OCI-LY7 (cell line): ENCODE measurements at regions not wholly inside any gene's neighbourhood (a gene's known extent, or its start where the extent isn't known, plus 50 kb on each side); places are given as distances from the start of the nearest gene placed in this dataset.

ENCODE experiments used
- BruUV-seq: library from RNA; stranded (reverse); fragments of 400-500 nt; replicated peaks from 2 replicates; lab custom pipeline; 2021; lab: Mats Ljungman, UMichigan
- CTCF ChIA-PET: fragments of 300-600 bp; sonication (Branson Sonifier 250); formaldehyde crosslinking; loops from one replicate; lab custom pipeline; 2022; ENCODE audit warnings: antibody characterized with exemption; ENCODE audit not compliant: unreplicated experiment; lab: Charles Lee
- POLR2A ChIA-PET: fragments of 300-600 bp; sonication (Branson Sonifier 250); formaldehyde crosslinking; loops from one replicate; lab custom pipeline; 2022; ENCODE audit warnings: antibody characterized with exemption; lab: Charles Lee
- DNase-seq: peaks from one replicate; pipeline ENCODE4 v3.0.0-alpha.2; 2015; ENCODE audit warnings: low spot score
- H2AFZ ChIP-seq: fragments of 200-600 bp; sonication (generic), shearing (Covaris generic); 2 replicates; pipeline ENCODE4 v1.6.1; 2014; ENCODE audit warnings: mild to moderate bottlenecking, antibody characterized with exemption, low read length, moderate library complexity
- H3K27ac ChIP-seq: fragments of 200-600 bp; sonication (generic); 2 replicates; pipeline ENCODE4 v1.5.1; 2014; ENCODE audit warnings: mixed run types, low read depth, mild to moderate bottlenecking, moderate library complexity, low read length, inconsistent platforms; ENCODE audit not compliant: poor library complexity, severe bottlenecking
- H3K36me3 ChIP-seq: fragments of 200-600 bp; sonication (generic); 2 replicates; pipeline ENCODE4 v1.6.1; 2014; ENCODE audit warnings: mild to moderate bottlenecking, antibody characterized with exemption, low read length, moderate library complexity, mixed read lengths; ENCODE audit not compliant: insufficient read depth
- H3K4me1 ChIP-seq: fragments of 200-600 bp; sonication (generic); 2 replicates; pipeline ENCODE4 v1.5.1; 2014; ENCODE audit warnings: mild to moderate bottlenecking, low read length; ENCODE audit not compliant: insufficient read depth, poor library complexity, severe bottlenecking
- H3K4me2 ChIP-seq: fragments of 200-600 bp; sonication (generic); 2 replicates; pipeline ENCODE4 v1.6.1; 2014; ENCODE audit warnings: mild to moderate bottlenecking, low read length
- H3K4me3 ChIP-seq: fragments of 200-600 bp; sonication (generic); 2 replicates; pipeline ENCODE4 v1.5.1; 2014; ENCODE audit warnings: mild to moderate bottlenecking, low read depth, low read length; ENCODE audit not compliant: poor library complexity, severe bottlenecking
- H3K79me2 ChIP-seq: fragments of 200-600 bp; sonication (generic); 2 replicates; pipeline ENCODE4 v1.6.1; 2016; ENCODE audit warnings: low read depth, mild to moderate bottlenecking, low read length, moderate library complexity, mixed read lengths; ENCODE audit not compliant: insufficient read depth
- H3K9me2 ChIP-seq: fragments of 200-600 bp; sonication (generic); 2 replicates; pipeline ENCODE4 v1.6.1; 2016; ENCODE audit warnings: mild to moderate bottlenecking, low read length, mixed read lengths; ENCODE audit not compliant: insufficient read depth
- H3K9me3 ChIP-seq: fragments of 200-600 bp; sonication (generic); 2 replicates; pipeline ENCODE4 v1.6.1; 2014; ENCODE audit warnings: mild to moderate bottlenecking, mixed run types, low read length, mixed read lengths
- H4K20me1 ChIP-seq: fragments of 200-600 bp; sonication (generic); 2 replicates; pipeline ENCODE4 v1.6.1; 2014; ENCODE audit warnings: mild to moderate bottlenecking, antibody characterized with exemption, low read length, moderate library complexity, mixed read lengths; ENCODE audit not compliant: insufficient read depth
- EZH2phosphoT487 ChIP-seq: fragments of 200-600 bp; sonication (generic); IDR thresholded peaks from 2 replicates; pipeline ENCODE4 v1.6.1; 2018; ENCODE audit warnings: low read depth, borderline replicate concordance, mild to moderate bottlenecking, mixed run types, antibody characterized with exemption, low read length, moderate library complexity, mixed read lengths
- intact Hi-C: fragments of 100-400 bp; cut with micrococcal nuclease; formaldehyde crosslinking; loops from one replicate; pipeline ENCODE4 v1.10.0; 2022; ENCODE audit not compliant: unreplicated experiment
- TF ChIP-seq, protein P1 (sequence below): fragments of 200-600 bp; sonication (generic); conservative IDR thresholded peaks from 2 replicates; pipeline ENCODE4 v1.5.1; 2014; ENCODE audit warnings: mild to moderate bottlenecking, antibody characterized with exemption, low read length, moderate library complexity, mixed read lengths

DNA sequence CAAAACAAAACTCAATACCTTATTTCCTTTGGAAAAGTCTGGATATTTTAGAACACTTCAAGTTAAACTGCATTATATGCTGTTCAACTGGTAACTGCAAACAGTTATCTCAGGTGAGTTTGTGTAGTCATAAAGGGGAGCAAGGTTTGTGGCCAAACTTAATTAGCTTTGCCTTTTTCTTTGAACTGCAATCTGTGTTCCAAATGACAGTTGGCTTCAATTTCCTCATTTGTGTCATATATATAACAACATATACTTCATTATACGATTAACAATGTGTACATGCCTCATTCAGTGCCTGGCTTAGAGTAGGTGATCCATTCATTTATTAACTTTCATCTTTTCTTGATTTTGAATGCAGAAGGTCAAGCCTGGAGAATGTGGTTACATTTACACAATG, 55.8 kb downstream of the KCNE4 start:
- Histone ChIP-seq H3K4me1 (no peaks in the 10 kb centered on the region), H3K9me3 (no peaks in the 10 kb centered on the region), H3K79me2 (no peaks in the 10 kb centered on the region), H3K27ac (no peak overlapping the region), H3K36me3 (no peaks in the 10 kb centered on the region), H3K4me3 (no peak overlapping the region), H4K20me1 (no peaks in the 10 kb centered on the region), H3K9me2 (no peaks in the 10 kb centered on the region), H2AFZ (no peak overlapping the region), H3K4me2 (no peak overlapping the region)
- BruUV-seq, result no TSS peak
- ChIA-PET POLR2A (no interaction called here), CTCF (no interaction called here)
- DNase-seq, result no peak
- intact Hi-C loops, result no loop called here
- TF ChIP-seq, protein P1, sequence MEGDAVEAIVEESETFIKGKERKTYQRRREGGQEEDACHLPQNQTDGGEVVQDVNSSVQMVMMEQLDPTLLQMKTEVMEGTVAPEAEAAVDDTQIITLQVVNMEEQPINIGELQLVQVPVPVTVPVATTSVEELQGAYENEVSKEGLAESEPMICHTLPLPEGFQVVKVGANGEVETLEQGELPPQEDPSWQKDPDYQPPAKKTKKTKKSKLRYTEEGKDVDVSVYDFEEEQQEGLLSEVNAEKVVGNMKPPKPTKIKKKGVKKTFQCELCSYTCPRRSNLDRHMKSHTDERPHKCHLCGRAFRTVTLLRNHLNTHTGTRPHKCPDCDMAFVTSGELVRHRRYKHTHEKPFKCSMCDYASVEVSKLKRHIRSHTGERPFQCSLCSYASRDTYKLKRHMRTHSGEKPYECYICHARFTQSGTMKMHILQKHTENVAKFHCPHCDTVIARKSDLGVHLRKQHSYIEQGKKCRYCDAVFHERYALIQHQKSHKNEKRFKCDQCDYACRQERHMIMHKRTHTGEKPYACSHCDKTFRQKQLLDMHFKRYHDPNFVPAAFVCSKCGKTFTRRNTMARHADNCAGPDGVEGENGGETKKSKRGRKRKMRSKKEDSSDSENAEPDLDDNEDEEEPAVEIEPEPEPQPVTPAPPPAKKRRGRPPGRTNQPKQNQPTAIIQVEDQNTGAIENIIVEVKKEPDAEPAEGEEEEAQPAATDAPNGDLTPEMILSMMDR, result no peak
- no peak for TF ChIP-seq EZH2phosphoT487

DNA sequence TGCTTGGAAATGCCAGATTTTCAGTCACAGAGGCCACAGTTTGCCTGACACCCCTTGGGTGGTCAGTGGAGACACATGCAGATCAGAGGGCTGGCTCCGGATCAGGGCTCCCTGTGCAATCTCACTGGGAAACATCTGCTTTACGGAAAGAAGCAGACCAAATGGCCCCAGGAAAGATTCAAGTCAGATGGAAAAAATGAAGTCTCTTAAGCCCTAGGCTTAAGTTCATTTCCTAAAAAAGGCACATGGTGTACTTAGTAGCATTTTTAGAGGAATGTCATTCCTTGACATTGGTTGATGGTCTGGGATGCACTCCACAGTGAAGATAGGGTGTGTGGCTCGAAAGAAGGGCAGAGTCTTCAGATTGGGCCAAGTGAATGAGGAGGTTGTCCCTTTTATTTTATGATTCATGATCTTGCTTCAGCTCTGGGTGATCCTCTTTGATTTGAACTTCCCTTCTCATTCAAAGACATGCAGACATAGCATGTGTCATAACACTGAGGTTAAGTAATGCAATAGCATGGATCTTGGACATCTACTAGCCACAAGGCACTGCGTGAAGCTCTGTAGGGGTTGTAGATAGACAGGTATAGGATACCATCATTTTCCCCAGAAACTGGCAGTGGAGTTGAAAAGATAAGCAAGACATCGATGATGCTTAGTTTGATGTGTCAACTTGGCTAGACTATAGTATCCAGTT, 56.5 kb downstream of the KCNE4 start:
- Histone ChIP-seq H3K4me2 (no peak overlapping the region), H4K20me1 (no peaks in the 10 kb centered on the region), H3K79me2 (no peaks in the 10 kb centered on the region), H3K36me3 (no peaks in the 10 kb centered on the region), H2AFZ (no peak overlapping the region), H3K9me2 (no peaks in the 10 kb centered on the region), H3K4me1 (no peaks in the 10 kb centered on the region), H3K27ac (no peak overlapping the region), H3K9me3 (no peaks in the 10 kb centered on the region), H3K4me3 (no peak overlapping the region)
- no TSS peak for BruUV-seq
- ChIA-PET CTCF (interaction anchor here (0.6 kb wide), 1 partner anchor 9 kb away, joined by 3 read pairs; no protein-coding TSS in a partner anchor), POLR2A (no interaction called here)
- intact Hi-C loops, result no loop called here
- TF ChIP-seq, protein P1, result no peak
- no peak for TF ChIP-seq EZH2phosphoT487
- no peak for DNase-seq

DNA sequence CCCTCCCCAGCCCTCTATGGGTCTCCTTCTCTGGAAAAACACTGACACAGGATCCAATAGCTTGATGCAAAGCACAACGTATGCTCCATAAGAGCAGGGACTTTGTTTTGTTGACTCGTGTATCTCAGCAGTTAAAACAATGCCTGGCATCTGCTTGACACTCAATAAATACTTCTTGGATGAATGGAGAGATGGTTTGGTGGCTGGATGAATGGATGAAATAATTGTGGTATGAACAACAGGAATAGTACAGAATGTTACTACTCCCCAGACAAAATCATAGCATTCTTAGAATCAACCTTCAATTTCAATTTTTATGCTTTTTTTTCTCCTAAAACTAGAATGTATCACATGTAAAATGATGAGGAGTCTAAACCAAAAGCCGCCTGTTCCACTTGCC, 57.4 kb downstream of the KCNE4 start:
- Histone ChIP-seq H4K20me1 (no peaks in the 10 kb centered on the region), H2AFZ (no peak overlapping the region), H3K79me2 (no peaks in the 10 kb centered on the region), H3K27ac (no peak overlapping the region), H3K4me2 (no peak overlapping the region), H3K4me3 (no peak overlapping the region), H3K4me1 (no peaks in the 10 kb centered on the region), H3K36me3 (no peaks in the 10 kb centered on the region), H3K9me3 (no peaks in the 10 kb centered on the region), H3K9me2 (no peaks in the 10 kb centered on the region)
- no peak for DNase-seq
- no TSS peak for BruUV-seq
- TF ChIP-seq EZH2phosphoT487, result no peak
- TF ChIP-seq, protein P1, result no peak
- POLR2A ChIA-PET, result no interaction called here
- intact Hi-C loops, result no loop called here
- CTCF ChIA-PET, result no interaction called here
